UCSD-AML1 (cell line): ENCODE measurements at regions not wholly inside any gene's neighbourhood (a gene's known extent, or its start where the extent isn't known, plus 50 kb on each side); places are given as distances from the start of the nearest gene placed in this dataset.
"Not testable (repeated sequence)": the region's sequence is repeated elsewhere in the genome, so short reads cannot be mapped to it uniquely, and the experiment has no call there.

ENCODE experiments used
- DNase-seq: peaks from one replicate; lab custom pipeline; 2025; ENCODE audit not compliant: unreplicated experiment; lab: John Stamatoyannopoulos, UW

GRCh38 chr11:96986516-96986915 lies 596.7 kb downstream of the JRKL start:
- no peak for DNase-seq

- DNase-seq: no peak
Measured at GRCh38 chr11:96990914-96991313, 601.1 kb downstream of the JRKL start.

- no peak for DNase-seq
Measured at GRCh38 chr11:97000481-97000880, 610.7 kb downstream of the JRKL start.

- no peak for DNase-seq
Measured at GRCh38 chr11:97007283-97007682, 617.5 kb downstream of the JRKL start.

- DNase-seq: no peak
Measured at GRCh38 chr11:97009613-97010012, 619.8 kb downstream of the JRKL start.

GRCh38 chr11:97010997-97011396 lies 621.2 kb downstream of the JRKL start:
- not testable (repeated sequence) for DNase-seq

- no peak for DNase-seq
Measured at GRCh38 chr11:97015327-97015726, 625.5 kb downstream of the JRKL start.

GRCh38 chr11:97019305-97019704 lies 629.5 kb downstream of the JRKL start:
- DNase-seq: no peak

GRCh38 chr11:97019754-97020153 lies 629.9 kb downstream of the JRKL start:
- DNase-seq: no peak

- DNase-seq: no peak
Measured at GRCh38 chr11:97022955-97023354, 633.1 kb downstream of the JRKL start.

GRCh38 chr11:97028836-97029406 lies 639.1 kb downstream of the JRKL start:
- DNase-seq: no peak

GRCh38 chr11:97033178-97033577 lies 643.4 kb downstream of the JRKL start:
- no peak for DNase-seq

GRCh38 chr11:97048481-97048880 lies 658.7 kb downstream of the JRKL start:
- DNase-seq: no peak

- no peak for DNase-seq
Measured at GRCh38 chr11:97060184-97060583, 670.4 kb downstream of the JRKL start.

- DNase-seq: no peak
Measured at GRCh38 chr11:97069160-97069559, 679.3 kb downstream of the JRKL start.

GRCh38 chr11:97072420-97072819 lies 682.6 kb downstream of the JRKL start:
- DNase-seq: no peak

GRCh38 chr11:97076666-97077065 lies 686.9 kb downstream of the JRKL start:
- not testable (repeated sequence) for DNase-seq

GRCh38 chr11:97078443-97078842 lies 688.6 kb downstream of the JRKL start:
- DNase-seq: no peak

- no peak for DNase-seq
Measured at GRCh38 chr11:97079244-97079643, 689.4 kb downstream of the JRKL start.

- no peak for DNase-seq
Measured at GRCh38 chr11:97087419-97087818, 697.6 kb downstream of the JRKL start.

GRCh38 chr11:97092823-97093222 lies 703.0 kb downstream of the JRKL start:
- no peak for DNase-seq

- DNase-seq: not testable (repeated sequence)
Measured at GRCh38 chr11:97102180-97102579, 712.4 kb downstream of the JRKL start.

GRCh38 chr11:97107604-97108003 lies 717.8 kb downstream of the JRKL start:
- DNase-seq: no peak

- no peak for DNase-seq
Measured at GRCh38 chr11:97109078-97109477, 719.3 kb downstream of the JRKL start.
